ENCODE measurements at regions not wholly inside any gene's neighbourhood (a gene's known extent, or its start where the extent isn't known, plus 50 kb on each side); places are given as distances from the start of the nearest gene placed in this dataset.
"Not testable (repeated sequence)": the region's sequence is repeated elsewhere in the genome, so short reads cannot be mapped to it uniquely, and the experiment has no call there.

DNA sequence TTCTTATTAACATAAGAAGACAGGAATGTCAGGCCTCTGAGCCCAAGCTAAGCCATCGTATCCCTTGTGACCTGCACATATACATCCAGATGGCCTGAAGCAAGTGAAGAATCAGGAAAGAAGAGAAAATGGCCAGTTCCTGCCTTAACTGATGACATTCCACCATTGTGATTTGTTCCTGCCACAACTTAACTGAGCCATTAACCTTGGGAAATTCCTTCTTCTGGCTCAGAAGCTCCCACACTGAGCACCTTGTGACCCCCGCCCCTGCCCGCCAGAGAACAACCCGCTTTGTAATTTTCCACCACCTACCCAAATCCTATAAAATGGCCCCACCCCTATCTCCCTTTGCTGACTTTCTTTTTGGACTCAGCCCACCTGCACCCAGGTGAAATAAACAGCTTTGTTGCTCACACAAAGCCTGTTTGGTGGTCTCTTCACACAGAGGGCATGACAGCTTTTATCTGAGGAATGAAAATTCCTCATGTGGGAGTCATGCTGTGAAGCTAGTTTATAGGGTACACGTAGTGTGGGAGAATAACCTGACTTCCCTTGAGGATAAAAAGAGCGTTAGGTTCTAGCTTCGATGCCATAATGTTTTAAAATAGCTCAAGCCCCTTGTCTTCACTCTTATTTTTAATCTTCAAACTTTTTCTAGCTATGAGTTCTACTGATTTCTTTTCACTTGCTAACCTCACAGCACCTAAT, 122.0 kb downstream of the AHR start:
- H3K27me3 ChIP-seq (ENCODE audit: control insufficient read depth, insufficient read depth, low read length); H3K36me3 ChIP-seq (ENCODE audit: control insufficient read depth, insufficient read depth, low read length); H3K9ac ChIP-seq (ENCODE audit: low read length); H3K9me3 ChIP-seq (ENCODE audit: control insufficient read depth, low read length); H3K4me1 ChIP-seq (ENCODE audit: control insufficient read depth, insufficient read depth, low read length); H3K4me3 ChIP-seq (ENCODE audit: low read length): not testable (repeated sequence)

DNA sequence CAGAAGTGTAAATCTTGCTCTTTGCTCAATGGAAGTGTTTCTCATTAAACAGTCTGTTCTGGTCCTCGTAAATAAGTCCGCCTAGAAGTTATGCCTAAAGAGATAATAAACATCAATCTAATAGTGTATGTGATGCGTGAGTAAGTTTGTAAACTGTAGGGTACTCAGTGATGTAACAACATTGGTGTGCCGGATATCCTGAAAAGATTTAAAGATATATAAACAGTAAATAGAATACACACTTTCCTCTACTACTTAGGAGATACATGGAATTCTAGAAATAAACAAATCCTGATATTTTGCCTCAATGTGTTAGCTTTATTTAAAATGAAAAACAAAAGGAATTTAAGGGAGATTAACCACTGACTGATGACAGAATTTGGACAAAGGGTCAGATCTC, 123.5 kb downstream of the AHR start:
- H3K4me3 ChIP-seq (ENCODE audit: low read length) = no peak overlapping the region
- no peaks in the 10 kb centered on the region for H3K9me3 ChIP-seq (ENCODE audit: control insufficient read depth, low read length)
- no peaks in the 10 kb centered on the region for H3K36me3 ChIP-seq (ENCODE audit: control insufficient read depth, insufficient read depth, low read length)
- H3K27me3 ChIP-seq (ENCODE audit: control insufficient read depth, insufficient read depth, low read length) = no peaks in the 10 kb centered on the region
- no peak overlapping the region for H3K9ac ChIP-seq (ENCODE audit: low read length)
- peaks cover 4% of the 10 kb centered on the region for H3K4me1 ChIP-seq (ENCODE audit: control insufficient read depth, insufficient read depth, low read length)

GRCh38 chr7:17422966-17423365, 124.5 kb downstream of the AHR start:
- no peaks in the 10 kb centered on the region for H3K36me3 ChIP-seq (ENCODE audit: control insufficient read depth, insufficient read depth, low read length)
- no peak overlapping the region for H3K9ac ChIP-seq (ENCODE audit: low read length)
- no peaks in the 10 kb centered on the region for H3K27me3 ChIP-seq (ENCODE audit: control insufficient read depth, insufficient read depth, low read length)
- peaks cover 4% of the 10 kb centered on the region for H3K4me1 ChIP-seq (ENCODE audit: control insufficient read depth, insufficient read depth, low read length)
- no peak overlapping the region for H3K4me3 ChIP-seq (ENCODE audit: low read length)
- H3K9me3 ChIP-seq (ENCODE audit: control insufficient read depth, low read length) = peaks cover under 1% of the 10 kb centered on the region

DNA sequence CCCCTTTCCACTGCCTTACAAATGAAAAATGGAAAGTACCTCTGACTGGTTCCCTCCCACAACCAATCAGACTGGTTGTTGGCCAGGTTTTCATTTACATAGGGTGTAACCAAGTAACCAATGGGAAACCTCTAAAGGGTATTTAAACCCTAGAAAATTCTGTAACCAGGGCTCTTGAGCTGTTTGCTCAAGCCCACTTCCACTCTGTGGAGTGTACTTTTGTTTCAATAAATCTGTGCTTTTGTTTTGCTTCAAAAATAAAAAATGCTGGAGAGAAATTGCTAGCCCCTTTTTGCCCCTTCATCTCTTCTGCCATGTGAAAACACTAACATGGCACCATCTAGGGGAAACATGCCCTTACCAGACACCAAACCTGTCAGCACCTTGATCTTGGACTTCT, 129.5 kb downstream of the AHR start:
- Histone ChIP-seq H3K4me3 (ENCODE audit: low read length) (no peak overlapping the region), H3K4me1 (ENCODE audit: control insufficient read depth, insufficient read depth, low read length) (no peaks in the 10 kb centered on the region), H3K9me3 (ENCODE audit: control insufficient read depth, low read length) (peaks cover 7% of the 10 kb centered on the region), H3K36me3 (ENCODE audit: control insufficient read depth, insufficient read depth, low read length) (no peaks in the 10 kb centered on the region), H3K9ac (ENCODE audit: low read length) (no peak overlapping the region), H3K27me3 (ENCODE audit: control insufficient read depth, insufficient read depth, low read length) (no peaks in the 10 kb centered on the region)

GRCh38 chr7:17429579-17429978, 131.1 kb downstream of the AHR start:
- Histone ChIP-seq H3K4me3 (ENCODE audit: low read length) (no peak overlapping the region), H3K27me3 (ENCODE audit: control insufficient read depth, insufficient read depth, low read length) (no peaks in the 10 kb centered on the region), H3K9me3 (ENCODE audit: control insufficient read depth, low read length) (peaks cover 7% of the 10 kb centered on the region), H3K9ac (ENCODE audit: low read length) (no peak overlapping the region), H3K36me3 (ENCODE audit: control insufficient read depth, insufficient read depth, low read length) (no peaks in the 10 kb centered on the region), H3K4me1 (ENCODE audit: control insufficient read depth, insufficient read depth, low read length) (no peaks in the 10 kb centered on the region)

DNA sequence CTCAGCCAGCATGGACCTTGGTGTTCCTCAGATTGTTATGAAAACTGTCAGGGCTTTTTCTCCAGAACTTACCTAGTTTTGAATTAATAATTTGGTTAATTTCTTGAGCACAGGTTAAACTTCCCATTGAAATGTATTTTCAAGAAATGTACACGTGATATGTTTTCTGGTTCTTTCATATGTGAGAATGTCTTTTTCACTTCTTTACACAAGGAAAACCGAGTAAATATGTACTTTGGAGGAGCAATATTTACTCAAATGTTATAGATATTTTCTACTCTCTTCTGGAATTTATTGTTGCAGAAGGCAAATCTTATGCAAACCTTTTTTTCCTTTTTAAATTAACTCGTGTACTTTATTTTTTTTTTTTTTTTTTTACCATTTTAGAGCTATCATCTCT, 134.3 kb downstream of the AHR start:
- H3K4me3 ChIP-seq (ENCODE audit: low read length) = no peak overlapping the region
- H3K36me3 ChIP-seq (ENCODE audit: control insufficient read depth, insufficient read depth, low read length) = no peaks in the 10 kb centered on the region
- no peak overlapping the region for H3K9ac ChIP-seq (ENCODE audit: low read length)
- H3K4me1 ChIP-seq (ENCODE audit: control insufficient read depth, insufficient read depth, low read length) = peaks cover 2% of the 10 kb centered on the region
- peaks cover 7% of the 10 kb centered on the region for H3K9me3 ChIP-seq (ENCODE audit: control insufficient read depth, low read length)
- H3K27me3 ChIP-seq (ENCODE audit: control insufficient read depth, insufficient read depth, low read length) = no peaks in the 10 kb centered on the region

DNA sequence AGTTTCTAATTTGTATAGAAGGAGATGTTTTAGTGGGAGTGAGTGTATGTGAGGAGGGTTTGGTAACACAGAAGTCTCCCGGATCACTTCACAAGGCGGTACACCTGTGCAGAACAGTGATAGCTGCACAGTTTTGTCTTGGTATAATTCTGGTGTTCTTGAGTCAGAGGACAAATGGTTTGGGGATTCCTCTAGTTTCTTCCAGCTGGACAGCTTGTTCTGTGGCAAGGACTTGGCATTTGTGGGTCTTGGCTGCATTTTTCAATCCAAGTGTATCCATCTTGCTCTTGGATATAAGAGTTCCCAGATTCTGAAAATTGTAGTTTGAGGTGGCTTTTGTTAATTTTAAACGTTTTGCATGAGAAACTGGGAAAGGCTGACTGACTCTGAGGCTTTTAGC, 135.7 kb downstream of the AHR start:
- H3K36me3 ChIP-seq (ENCODE audit: control insufficient read depth, insufficient read depth, low read length) = no peaks in the 10 kb centered on the region
- no peaks in the 10 kb centered on the region for H3K9me3 ChIP-seq (ENCODE audit: control insufficient read depth, low read length)
- no peaks in the 10 kb centered on the region for H3K27me3 ChIP-seq (ENCODE audit: control insufficient read depth, insufficient read depth, low read length)
- no peak overlapping the region for H3K9ac ChIP-seq (ENCODE audit: low read length)
- peaks cover 15% of the 10 kb centered on the region for H3K4me1 ChIP-seq (ENCODE audit: control insufficient read depth, insufficient read depth, low read length)
- H3K4me3 ChIP-seq (ENCODE audit: low read length) = no peak overlapping the region

- Histone ChIP-seq H3K4me3 (ENCODE audit: low read length) (no peak overlapping the region), H3K36me3 (ENCODE audit: control insufficient read depth, insufficient read depth, low read length) (no peaks in the 10 kb centered on the region), H3K27me3 (ENCODE audit: control insufficient read depth, insufficient read depth, low read length) (no peaks in the 10 kb centered on the region), H3K9me3 (ENCODE audit: control insufficient read depth, low read length) (no peaks in the 10 kb centered on the region), H3K4me1 (ENCODE audit: control insufficient read depth, insufficient read depth, low read length) (peaks cover 22% of the 10 kb centered on the region), H3K9ac (ENCODE audit: low read length) (no peak overlapping the region)
Observed at GRCh38 chr7:17434841-17435692, 136.6 kb downstream of the AHR start.

DNA sequence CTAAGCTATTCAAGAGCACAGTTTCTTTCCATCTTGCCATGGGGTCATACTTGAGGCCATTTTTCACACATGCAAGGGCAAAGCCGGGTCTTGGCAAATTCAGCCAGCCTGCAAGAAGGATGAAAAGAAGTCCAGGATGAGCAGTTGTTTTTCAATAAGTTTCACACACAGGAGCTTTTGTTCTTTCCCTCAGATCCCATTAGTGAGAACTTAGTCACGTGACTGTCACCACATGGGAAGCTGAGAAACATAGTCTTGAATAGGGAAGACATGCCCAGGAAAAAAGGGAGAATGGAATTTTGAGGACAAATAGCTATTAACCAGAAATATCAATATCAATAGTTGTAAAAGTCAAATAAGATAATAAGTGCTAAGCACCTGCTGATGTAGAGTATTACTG, 137.7 kb downstream of the AHR start:
- H3K9ac ChIP-seq (ENCODE audit: low read length) = no peak overlapping the region
- H3K27me3 ChIP-seq (ENCODE audit: control insufficient read depth, insufficient read depth, low read length) = no peaks in the 10 kb centered on the region
- no peak overlapping the region for H3K4me3 ChIP-seq (ENCODE audit: low read length)

GRCh38 chr7:17437586-17437985, 139.1 kb downstream of the AHR start:
- H3K9me3 ChIP-seq (ENCODE audit: control insufficient read depth, low read length) = no peaks in the 10 kb centered on the region
- no peak overlapping the region for H3K4me3 ChIP-seq (ENCODE audit: low read length)
- peaks cover 29% of the 10 kb centered on the region for H3K4me1 ChIP-seq (ENCODE audit: control insufficient read depth, insufficient read depth, low read length)
- no peaks in the 10 kb centered on the region for H3K27me3 ChIP-seq (ENCODE audit: control insufficient read depth, insufficient read depth, low read length)
- H3K9ac ChIP-seq (ENCODE audit: low read length) = no peak overlapping the region
- H3K36me3 ChIP-seq (ENCODE audit: control insufficient read depth, insufficient read depth, low read length) = no peaks in the 10 kb centered on the region

More for the DNA sequence above, 137.7 kb downstream of the AHR start:
- H3K4me1 ChIP-seq (ENCODE audit: control insufficient read depth, insufficient read depth, low read length) = peaks cover 29% of the 10 kb centered on the region
- no peaks in the 10 kb centered on the region for H3K36me3 ChIP-seq (ENCODE audit: control insufficient read depth, insufficient read depth, low read length)
- H3K9me3 ChIP-seq (ENCODE audit: control insufficient read depth, low read length) = no peaks in the 10 kb centered on the region

DNA sequence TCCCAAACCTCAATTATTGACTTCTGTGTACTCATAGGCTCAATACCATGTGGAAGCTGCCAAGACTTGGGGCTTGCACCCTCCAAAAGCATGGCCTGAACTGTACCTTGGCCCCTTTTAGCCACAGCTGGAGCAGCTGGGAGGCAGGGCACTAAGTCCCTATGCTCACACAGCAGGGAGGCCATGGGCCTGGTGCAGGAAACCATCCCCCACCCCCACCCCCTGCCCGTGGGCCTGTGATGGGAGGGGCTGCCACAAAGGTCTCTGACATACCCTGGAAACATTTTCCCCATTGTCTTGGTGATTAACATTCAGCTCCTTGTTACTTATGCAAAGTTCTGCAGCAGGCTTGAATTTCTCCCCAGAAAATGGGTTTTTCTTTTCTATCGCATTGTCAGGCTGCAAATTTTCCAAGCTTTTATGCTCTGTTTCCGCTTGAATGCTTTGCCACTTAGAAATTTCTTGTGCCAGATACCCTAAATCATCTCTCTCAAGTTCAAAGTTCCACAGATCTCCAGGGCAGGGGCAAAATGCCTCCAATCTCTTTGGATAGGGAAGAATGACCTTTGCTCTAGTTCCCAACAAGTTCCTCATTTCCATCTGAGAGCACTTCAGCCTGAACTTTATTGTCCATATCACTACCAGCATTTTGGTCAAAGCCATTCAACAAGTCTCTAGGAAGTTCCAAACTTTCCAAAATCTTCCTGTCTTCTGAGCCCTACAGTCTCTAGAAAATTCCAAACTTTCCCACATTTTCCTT, 141.8 kb downstream of the AHR start:
- H3K9ac ChIP-seq (ENCODE audit: low read length); H3K9me3 ChIP-seq (ENCODE audit: control insufficient read depth, low read length); H3K4me3 ChIP-seq (ENCODE audit: low read length); H3K27me3 ChIP-seq (ENCODE audit: control insufficient read depth, insufficient read depth, low read length); H3K36me3 ChIP-seq (ENCODE audit: control insufficient read depth, insufficient read depth, low read length): not testable (repeated sequence)
- peaks cover 40% of the 10 kb centered on the region for H3K4me1 ChIP-seq (ENCODE audit: control insufficient read depth, insufficient read depth, low read length)

DNA sequence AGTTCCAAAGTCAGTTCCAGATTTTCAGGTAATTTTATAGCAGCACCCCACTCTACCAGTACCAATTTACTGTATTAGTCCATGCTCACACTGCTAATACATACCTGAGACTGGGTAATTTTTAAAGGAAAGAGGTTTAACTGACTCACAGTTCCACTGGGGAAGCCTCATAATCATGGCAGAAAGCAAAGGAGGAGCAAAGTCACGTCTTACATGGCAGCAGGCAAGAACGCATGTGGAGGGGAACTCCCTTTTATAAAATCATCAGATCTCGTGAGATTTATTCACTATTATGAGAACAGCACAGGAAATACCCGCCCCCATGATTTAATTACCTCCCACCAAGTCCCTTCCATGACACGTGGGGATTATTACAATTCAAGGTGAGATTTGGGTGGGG, 142.4 kb downstream of the AHR start:
- Histone ChIP-seq H3K27me3 (ENCODE audit: control insufficient read depth, insufficient read depth, low read length) (no peaks in the 10 kb centered on the region), H3K36me3 (ENCODE audit: control insufficient read depth, insufficient read depth, low read length) (no peaks in the 10 kb centered on the region), H3K9ac (ENCODE audit: low read length) (no peak overlapping the region), H3K4me3 (ENCODE audit: low read length) (no peak overlapping the region), H3K4me1 (ENCODE audit: control insufficient read depth, insufficient read depth, low read length) (peaks cover 44% of the 10 kb centered on the region), H3K9me3 (ENCODE audit: control insufficient read depth, low read length) (no peaks in the 10 kb centered on the region)

Data from mucosa of stomach (tissue), 1 donor.